Suppressor macrophage treated with lipopolysaccharide for 1 hour (primary cell): ENCODE measurements at regions not wholly inside any gene's neighbourhood (a gene's known extent, or its start where the extent isn't known, plus 50 kb on each side); places are given as distances from the start of the nearest gene placed in this dataset.

ENCODE experiments used
- DNase-seq, 3 donors: peaks; one replicate each; pipeline ENCODE4 v3.0.0-alpha.2; 2020 to 2022

GRCh38 chr21:36555199-36555800 lies 75.4 kb upstream of the CLDN14 start:
- no peak for DNase-seq

GRCh38 chr21:36557316-36557715 lies 77.4 kb upstream of the CLDN14 start:
- DNase-seq, result no peak

- DNase-seq, result no peak
Observed at GRCh38 chr21:36560933-36561575, 81.1 kb upstream of the CLDN14 start.

- no peak for DNase-seq
Observed at GRCh38 chr21:36563341-36563926, 83.5 kb upstream of the CLDN14 start.

- no peak for DNase-seq
Observed at GRCh38 chr21:36564647-36565046, 84.7 kb upstream of the CLDN14 start.

GRCh38 chr21:36565540-36565939 lies 85.6 kb upstream of the CLDN14 start:
- no peak for DNase-seq

DNA sequence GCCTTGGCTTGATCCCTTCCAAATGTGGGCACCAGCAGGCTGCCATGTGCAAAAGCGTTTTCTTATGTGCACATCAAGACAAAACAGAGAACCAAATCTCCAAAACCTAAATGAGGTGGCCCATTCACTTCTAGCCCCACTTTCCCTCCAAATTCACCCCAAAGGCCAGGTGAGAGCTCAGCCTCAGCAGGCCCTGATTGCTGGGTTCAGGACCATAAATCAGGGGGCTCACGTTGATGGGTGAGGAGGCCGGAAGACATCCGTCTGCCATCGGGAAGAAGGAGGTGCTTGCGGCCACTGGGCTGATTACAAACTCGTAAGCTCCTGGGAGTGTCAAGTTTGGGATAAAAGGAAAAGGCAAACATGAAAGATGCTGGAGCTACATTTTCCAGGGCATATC lies 86.7 kb upstream of the CLDN14 start:
- DNase-seq, result no peak

DNA sequence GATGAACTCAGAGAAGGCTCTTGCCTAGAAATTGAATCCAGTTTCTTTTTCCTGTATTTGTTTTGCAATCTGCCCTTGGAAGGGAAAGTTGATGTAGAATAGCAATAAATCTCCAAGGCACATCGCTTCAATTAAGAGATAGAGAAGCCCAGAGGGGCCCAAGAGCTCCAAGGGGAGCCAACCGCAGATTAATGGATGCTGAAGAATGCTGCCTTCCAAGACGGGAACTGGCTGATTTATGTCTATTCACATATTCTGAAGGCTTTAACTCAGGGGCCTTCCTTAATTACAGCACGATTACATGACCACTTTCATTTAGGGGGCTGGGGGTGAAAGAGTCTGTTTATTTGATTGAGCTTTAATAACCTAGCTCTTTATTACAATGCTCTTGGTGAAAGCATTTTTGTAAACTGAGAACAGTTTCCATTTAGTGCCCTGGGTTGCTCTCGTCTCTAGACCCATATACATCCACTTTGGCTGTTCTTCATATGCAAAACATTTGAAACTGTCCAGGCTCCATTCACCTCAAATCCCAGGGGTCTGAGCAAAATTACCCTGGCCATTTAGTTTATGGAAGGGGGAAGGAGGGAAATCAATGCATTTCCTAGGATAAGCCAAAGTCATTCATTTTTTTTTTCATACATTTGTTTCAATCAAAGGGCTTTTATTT lies 87.4 kb upstream of the CLDN14 start:
- DNase-seq, result no peak

GRCh38 chr21:36569511-36569910 lies 89.6 kb upstream of the CLDN14 start:
- no peak for DNase-seq

- DNase-seq, result no peak
Observed at GRCh38 chr21:36571556-36571955, 91.6 kb upstream of the CLDN14 start.

GRCh38 chr21:36572039-36572438 lies 92.1 kb upstream of the CLDN14 start:
- no peak for DNase-seq

GRCh38 chr21:36575306-36575705 lies 95.4 kb upstream of the CLDN14 start:
- DNase-seq, result no peak

DNA sequence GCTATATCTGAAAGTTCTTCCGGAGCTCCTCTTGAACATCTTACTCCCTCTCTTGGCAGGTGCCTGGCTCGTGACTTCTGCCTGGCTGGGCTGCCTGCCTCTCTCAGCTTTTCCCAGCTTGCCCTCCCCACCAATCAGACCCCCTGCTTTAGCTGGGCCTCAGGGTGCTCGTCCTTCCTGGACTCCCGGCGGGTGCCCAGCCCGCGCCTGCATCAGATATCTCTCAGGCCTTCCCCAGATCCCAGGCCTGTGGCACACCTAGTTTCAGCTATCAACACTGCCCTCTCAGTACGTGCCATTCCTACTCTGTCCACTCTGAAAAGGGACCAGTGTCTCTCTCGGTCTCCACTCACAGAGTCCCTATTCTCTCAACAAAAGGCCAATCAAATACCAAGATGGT lies 96.5 kb upstream of the CLDN14 start:
- DNase-seq, result no peak

GRCh38 chr21:36579898-36580297 lies 100.0 kb upstream of the CLDN14 start:
- no peak for DNase-seq

GRCh38 chr21:36582271-36582670 lies 102.3 kb upstream of the CLDN14 start:
- no peak for DNase-seq

DNA sequence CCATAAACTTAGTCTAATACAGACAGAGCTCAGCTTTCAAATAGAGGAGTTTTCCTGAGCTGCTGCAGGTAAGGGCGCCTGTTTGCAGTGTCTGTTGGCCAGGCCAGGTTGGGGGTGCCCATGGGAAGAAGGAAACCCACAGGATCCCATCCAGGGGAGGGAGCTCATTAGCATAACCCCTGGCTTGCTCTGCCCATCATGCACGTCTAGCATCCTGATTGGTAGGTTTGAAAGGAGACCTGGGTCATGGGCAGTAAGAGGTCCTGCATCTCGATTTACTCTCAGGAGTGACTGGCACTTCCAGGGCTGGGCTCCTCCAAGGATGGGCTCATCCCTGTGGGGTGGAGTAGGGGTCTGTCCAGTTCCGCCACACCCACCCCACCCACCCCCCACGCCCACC lies 103.7 kb upstream of the CLDN14 start:
- no peak for DNase-seq

DNA sequence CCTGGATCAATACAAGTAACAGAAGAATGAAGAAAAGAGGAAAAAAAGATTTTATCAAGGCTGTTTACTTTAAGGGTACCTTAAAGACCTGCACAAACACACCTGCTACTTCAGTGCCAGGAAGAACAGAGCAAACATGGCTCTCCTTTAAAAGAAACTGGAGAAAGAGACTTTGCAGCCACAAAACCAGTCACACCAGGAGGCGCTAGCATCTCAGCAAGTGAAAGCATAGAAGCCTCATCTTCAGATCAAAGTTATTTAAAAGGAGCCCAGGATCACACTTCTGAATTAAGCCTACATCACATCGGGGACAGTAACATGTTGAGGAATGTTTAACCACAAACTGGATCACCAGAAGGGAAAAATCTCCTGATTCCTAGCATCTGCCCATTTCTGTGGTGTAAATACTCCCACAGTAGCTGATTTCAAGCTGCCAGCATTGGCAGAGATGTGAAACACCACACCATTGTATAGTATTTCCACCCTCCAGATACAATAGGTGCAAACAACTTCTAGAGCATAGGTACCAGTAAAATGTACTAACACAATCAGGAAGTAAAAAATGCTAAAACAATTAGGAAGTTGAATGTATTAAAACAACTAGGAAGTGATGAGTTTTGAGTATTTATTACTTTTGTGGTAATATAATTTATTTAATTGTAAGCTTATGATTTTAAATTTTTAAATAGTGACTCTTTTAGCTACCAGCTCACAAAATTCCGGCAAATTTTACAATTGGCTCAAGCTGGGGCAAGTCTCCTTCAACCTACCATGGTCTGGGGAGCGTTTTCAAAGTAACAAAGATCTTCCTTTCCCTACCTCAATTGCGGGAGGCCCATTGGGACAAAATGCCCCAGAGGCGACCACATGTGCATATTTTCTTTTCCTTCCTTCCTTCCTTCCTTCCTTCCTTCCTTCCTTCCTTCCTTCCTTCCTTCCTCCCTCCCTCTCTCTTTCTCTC lies 105.3 kb upstream of the CLDN14 start:
- peak in 1 of 3 donors; percentile 4 for DNase-seq

DNA sequence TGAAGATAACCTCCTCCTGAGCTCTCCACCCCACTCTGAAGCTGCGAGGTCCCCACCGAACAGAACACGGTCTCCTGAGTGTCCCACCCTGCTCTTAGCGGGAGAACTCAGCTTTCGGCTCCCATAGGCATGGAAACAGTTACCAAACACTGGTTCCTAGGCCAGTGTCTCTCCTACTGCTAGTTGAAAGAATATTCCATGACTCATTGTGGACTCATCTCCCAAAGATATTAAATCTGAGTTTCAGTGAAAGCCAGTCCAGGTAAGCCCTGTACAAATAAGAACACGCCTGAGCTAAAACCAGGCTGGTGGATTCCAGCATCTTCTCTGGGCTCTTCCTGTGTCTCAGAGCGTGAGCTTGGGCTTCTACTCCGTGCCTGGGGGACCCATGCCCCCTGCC lies 107.5 kb upstream of the CLDN14 start:
- DNase-seq, result no peak

DNA sequence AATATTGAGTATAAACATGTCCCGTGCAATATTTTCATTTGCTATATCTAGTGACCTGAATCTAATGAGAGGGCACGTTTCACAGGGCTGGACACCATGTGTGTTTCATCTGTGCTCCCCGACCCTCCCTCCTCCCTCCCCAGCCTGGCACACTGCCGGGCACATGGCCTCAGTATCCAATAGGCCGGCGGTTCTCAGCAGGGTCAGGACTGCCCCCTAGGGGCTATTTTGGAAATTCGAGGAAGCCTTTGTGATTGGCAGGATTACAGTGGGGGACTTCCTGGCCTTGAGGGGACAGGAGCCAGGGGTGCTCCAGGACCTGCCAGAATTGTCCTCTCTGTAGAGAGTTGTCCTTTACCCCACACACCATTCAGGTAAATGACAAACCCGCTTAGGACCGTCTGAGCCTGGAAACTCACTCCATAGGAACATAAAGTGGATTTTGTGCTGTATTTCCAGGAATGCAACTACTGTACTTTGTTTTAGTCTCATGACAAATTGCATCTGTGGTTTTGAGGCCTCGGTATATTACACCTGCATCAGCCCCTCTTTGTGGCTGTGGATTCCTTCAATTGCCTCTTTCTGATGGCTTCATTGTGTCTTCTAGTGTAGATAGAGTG lies 109.5 kb upstream of the SIM2 start:
- peak; percentile 64 to 73 (median 70) for DNase-seq

GRCh38 chr21:36591326-36591970 lies 107.5 kb upstream of the SIM2 start:
- no peak for DNase-seq

DNA sequence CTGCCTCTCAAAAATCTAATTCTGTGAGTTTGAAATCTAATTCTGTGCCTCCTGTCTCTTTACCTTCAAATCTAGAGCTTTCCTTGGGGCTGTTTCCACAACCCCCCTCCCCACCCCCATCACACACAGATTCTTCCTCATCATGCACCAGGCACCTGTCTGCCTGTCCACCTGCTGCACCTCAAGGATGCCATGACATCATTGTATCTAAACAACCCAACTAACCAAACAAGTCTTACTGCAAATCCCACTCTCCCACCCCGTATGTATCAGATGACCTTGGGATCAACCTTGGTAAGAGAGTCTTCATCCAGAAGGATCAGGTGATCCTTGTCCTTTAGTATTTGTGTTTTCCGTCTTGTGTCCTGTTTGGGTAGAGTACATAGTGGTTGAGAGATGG lies 102.7 kb upstream of the SIM2 start:
- DNase-seq, result no peak

- DNase-seq, result no peak
Observed at GRCh38 chr21:36601362-36601761, 97.6 kb upstream of the SIM2 start.
